ENCODE measurements at regions not wholly inside any gene's neighbourhood (a gene's known extent, or its start where the extent isn't known, plus 50 kb on each side); places are given as distances from the start of the nearest gene placed in this dataset.

DNA sequence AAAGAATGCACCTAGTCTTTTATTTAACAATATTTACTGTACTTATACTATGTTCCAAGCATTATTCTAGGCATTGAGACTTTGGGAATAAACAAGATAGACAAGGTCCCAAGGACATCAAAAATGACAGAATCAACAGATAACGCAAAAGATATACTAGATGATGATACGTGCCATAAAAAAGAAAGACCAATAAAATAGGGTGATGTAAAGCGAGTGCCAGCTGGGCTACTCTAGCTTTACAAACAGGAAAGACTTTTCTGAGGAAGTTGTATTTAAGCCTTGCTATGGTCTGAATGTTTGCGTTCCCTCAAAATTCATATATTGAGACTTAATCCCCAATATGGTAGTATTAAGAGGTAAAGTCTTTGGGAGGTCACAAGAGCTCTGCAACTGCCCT, 310.2 kb upstream of the RGMB start:
- intact Hi-C loops (cut with DNase I): no loop called here
- ATAC-seq: no peak
- DNase-seq: no peak
- H3K4me1 ChIP-seq: no peaks in the 10 kb centered on the region
- no peaks in the 10 kb centered on the region for H3K36me3 ChIP-seq
- no peaks in the 10 kb centered on the region for H3K27me3 ChIP-seq (ENCODE audit: low read depth)
- H3K4me3 ChIP-seq: no peak overlapping the region
- no peaks in the 10 kb centered on the region for H3K9me3 ChIP-seq
- no peak overlapping the region for H3K27ac ChIP-seq
- TF ChIP-seq CTCF (IDR thresholded peaks at IDR 0.05): no peak

GRCh38 chr5:98463676-98464075, 309.8 kb upstream of the RGMB start:
- no peak overlapping the region for H3K27ac ChIP-seq
- ATAC-seq: no peak
- no peaks in the 10 kb centered on the region for H3K36me3 ChIP-seq
- no peaks in the 10 kb centered on the region for H3K27me3 ChIP-seq (ENCODE audit: low read depth)
- H3K9me3 ChIP-seq: no peaks in the 10 kb centered on the region
- intact Hi-C loops (cut with DNase I): no loop called here
- H3K4me3 ChIP-seq: no peak overlapping the region
- no peaks in the 10 kb centered on the region for H3K4me1 ChIP-seq
- no peak for TF ChIP-seq CTCF (IDR thresholded peaks at IDR 0.05)
- no peak for DNase-seq

- H3K27ac ChIP-seq: no peak overlapping the region
- intact Hi-C loops (cut with DNase I): no loop called here
- H3K27me3 ChIP-seq (ENCODE audit: low read depth): no peaks in the 10 kb centered on the region
- no peaks in the 10 kb centered on the region for H3K36me3 ChIP-seq
- no peaks in the 10 kb centered on the region for H3K4me1 ChIP-seq
- no peak for ATAC-seq
- no peaks in the 10 kb centered on the region for H3K9me3 ChIP-seq
- no peak for DNase-seq
- no peak for TF ChIP-seq CTCF (IDR thresholded peaks at IDR 0.05)
- H3K4me3 ChIP-seq: no peak overlapping the region
Observed at GRCh38 chr5:98464737-98465330, 308.6 kb upstream of the RGMB start.

GRCh38 chr5:98468188-98468869, 305.1 kb upstream of the RGMB start:
- Histone ChIP-seq H3K4me3 (no peak overlapping the region), H3K27me3 (ENCODE audit: low read depth) (no peaks in the 10 kb centered on the region), H3K27ac (no peak overlapping the region), H3K9me3 (no peaks in the 10 kb centered on the region), H3K36me3 (no peaks in the 10 kb centered on the region), H3K4me1 (no peaks in the 10 kb centered on the region)
- DNase-seq: no peak
- no peak for ATAC-seq
- no peak for TF ChIP-seq CTCF (IDR thresholded peaks at IDR 0.05)
- intact Hi-C loops (cut with DNase I): no loop called here

GRCh38 chr5:98470747-98471146, 302.7 kb upstream of the RGMB start:
- H3K9me3 ChIP-seq: no peaks in the 10 kb centered on the region
- no peak for TF ChIP-seq CTCF (IDR thresholded peaks at IDR 0.05)
- H3K36me3 ChIP-seq: no peaks in the 10 kb centered on the region
- H3K4me3 ChIP-seq: no peak overlapping the region
- H3K27me3 ChIP-seq (ENCODE audit: low read depth): no peaks in the 10 kb centered on the region
- intact Hi-C loops (cut with DNase I): no loop called here
- H3K27ac ChIP-seq: no peak overlapping the region
- ATAC-seq (no peak), DNase-seq (no peak)
- H3K4me1 ChIP-seq: no peaks in the 10 kb centered on the region

Data from lower lobe of right lung (tissue), 2 donors.